ENCODE measurements at regions not wholly inside any gene's neighbourhood (a gene's known extent, or its start where the extent isn't known, plus 50 kb on each side); places are given as distances from the start of the nearest gene placed in this dataset.

- TF ChIP-seq POLR2A (IDR thresholded peaks at IDR 0.05; ENCODE audit: control extremely low read depth in 1 of 2, low read depth in 2 of 2, low read length in 2 of 2) (no peak), CTCF (IDR thresholded peaks at IDR 0.05; ENCODE audit: control extremely low read depth in 1 of 3, insufficient read depth in 1 of 3, low read depth in 1 of 3, low read length in 3 of 3) (no peak), ZNF274 (IDR thresholded peaks at IDR 0.05; ENCODE audit: borderline replicate concordance, extremely low read depth, low read length) (no peak), SP2 (IDR thresholded peaks at IDR 0.05; ENCODE audit: low read length) (no peak), EP300 (IDR thresholded peaks at IDR 0.05; ENCODE audit: borderline replicate concordance in 1 of 2, low read depth in 2 of 2, low read length in 2 of 2) (no peak), RXRA (IDR thresholded peaks at IDR 0.05; ENCODE audit: insufficient read depth, low read depth, low read length) (no peak), EZH2 (IDR thresholded peaks at IDR 0.05; ENCODE audit: low read depth, low read length, severe bottlenecking) (no peak), KDM1A (IDR thresholded peaks at IDR 0.05; ENCODE audit: borderline replicate concordance, low read length) (no peak), TAF1 (IDR thresholded peaks at IDR 0.05; ENCODE audit: low read depth, low read length) (no peak), BRCA1 (IDR thresholded peaks at IDR 0.05; ENCODE audit: low read depth, low read length) (no peak)
Observed at GRCh38 chr5:76022611-76023010, 60.6 kb upstream of the SV2C start.

Measured in H1 (cell line).